Spleen (tissue), 7 donors: ENCODE measurements at regions not wholly inside any gene's neighbourhood (a gene's known extent, or its start where the extent isn't known, plus 50 kb on each side); places are given as distances from the start of the nearest gene placed in this dataset.

Experiments used
- CTCF ChIP-seq, 11 experiments: fragments of 200-600 bp in 7 of 11; fragments of 450-650 bp in 4 of 11; sonication (generic) in 4 of 11; IDR thresholded peaks in 8 of 11; conservative IDR thresholded peaks in 3 of 11; 1 replicate in 7 of 11; 2 replicates in 4 of 11; pipeline versions ENCODE4 v1.4.0 to v1.8.0; 2016 to 2021; ENCODE audit warnings: antibody characterized with exemption in 11 of 11, inconsistent platforms in 4 of 11, mild to moderate bottlenecking in 1 of 11
- POLR2A ChIP-seq, 3 donors: fragments of 450-650 bp; IDR thresholded peaks; one replicate each; pipeline ENCODE4 v1.5.1; 2017; ENCODE audit warnings: antibody characterized with exemption in 3 of 3, mild to moderate bottlenecking in 1 of 3
- donor health status: DM: no; HTN: no; CAD: no; lungs with moderate emphysema.
- donor health status: DM: no; HTN: no; CAD: no.
- donor health status: DM: no; HTN: no; CAD: no.

GRCh38 chr11:30753994-30754393, 167.8 kb upstream of the MPPED2 start:
- TF ChIP-seq CTCF (IDR thresholded peaks at IDR 0.05 in 8 of 11, conservative IDR thresholded peaks at IDR 0.05 in 3 of 11): no peak
- no peak for TF ChIP-seq POLR2A (IDR thresholded peaks at IDR 0.05)
